Loucy (cell line): ENCODE measurements at regions not wholly inside any gene's neighbourhood (a gene's known extent, or its start where the extent isn't known, plus 50 kb on each side); places are given as distances from the start of the nearest gene placed in this dataset.

Experiments
- CTCF ChIP-seq: fragments of 200-600 bp; sonication (generic); conservative IDR thresholded peaks from 2 replicates; pipeline ENCODE4 v1.5.1; 2014; ENCODE audit warnings: mild to moderate bottlenecking, antibody characterized with exemption, low read length
- EZH2phosphoT487 ChIP-seq: fragments of 200-600 bp; IDR thresholded peaks from 2 replicates; pipeline ENCODE4 v1.6.1; 2018; ENCODE audit warnings: antibody characterized with exemption, mild to moderate bottlenecking, moderate library complexity, borderline replicate concordance

- no peak for TF ChIP-seq CTCF
- TF ChIP-seq EZH2phosphoT487: no peak
Measured at GRCh38 chr10:114724716-114725106, 66.6 kb upstream of the ABLIM1 start.
